SK-N-SH treated with all-trans-retinoic acid at 6 μM for 48 hours (cell line): ENCODE measurements at regions not wholly inside any gene's neighbourhood (a gene's known extent, or its start where the extent isn't known, plus 50 kb on each side); places are given as distances from the start of the nearest gene placed in this dataset.

Experiments used
- CSDC2 ChIP-seq: fragments of 250-450 bp; sonication (Bioruptor Pico); IDR thresholded peaks from 2 replicates; pipeline ENCODE4 v1.5.0; 2020; ENCODE audit warnings: mild to moderate bottlenecking, moderate library complexity
- ISL1 ChIP-seq: fragments of 250-450 bp; sonication (Bioruptor Pico); IDR thresholded peaks from 2 replicates; pipeline ENCODE4 v2.1.2; 2022; ENCODE audit warnings: mild to moderate bottlenecking, moderate library complexity
- RARB ChIP-seq: fragments of 250-450 bp; sonication (Bioruptor Pico); IDR thresholded peaks from 2 replicates; pipeline ENCODE4 v1.8.0; 2021; ENCODE audit warnings: mild to moderate bottlenecking, moderate library complexity
- TOX ChIP-seq: fragments of 250-450 bp; sonication (Bioruptor Pico); IDR thresholded peaks from 2 replicates; pipeline ENCODE4 v1.8.0; 2021; ENCODE audit warnings: mild to moderate bottlenecking, moderate library complexity, borderline replicate concordance

DNA sequence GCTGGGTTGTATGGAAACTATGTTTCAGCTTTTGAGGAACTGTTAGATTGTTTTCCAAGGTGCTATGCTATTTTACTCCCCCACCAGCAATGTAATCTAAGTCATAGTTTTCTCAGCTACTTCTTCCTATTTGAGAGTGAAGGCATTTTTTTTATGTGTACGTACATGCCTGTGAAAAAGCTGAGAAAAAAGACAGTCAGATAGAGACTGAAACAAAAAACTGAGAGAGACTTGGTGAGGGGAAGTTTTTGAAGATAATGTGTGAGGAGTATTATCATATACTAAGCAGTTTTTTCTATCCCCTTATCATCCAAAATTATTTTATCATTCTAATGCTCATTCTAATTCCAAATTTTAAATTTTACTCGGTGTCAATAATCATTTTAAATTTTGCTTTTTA is 780.0 kb downstream of the BCKDHB start:
- no peak for TF ChIP-seq TOX (CRISPR knock-in tag)
- no peak for TF ChIP-seq RARB (CRISPR knock-in tag)
- no peak for TF ChIP-seq ISL1
- no peak for TF ChIP-seq CSDC2 (CRISPR knock-in tag)
